ENCODE measurements at regions not wholly inside any gene's neighbourhood (a gene's known extent, or its start where the extent isn't known, plus 50 kb on each side); places are given as distances from the start of the nearest gene placed in this dataset.

DNA sequence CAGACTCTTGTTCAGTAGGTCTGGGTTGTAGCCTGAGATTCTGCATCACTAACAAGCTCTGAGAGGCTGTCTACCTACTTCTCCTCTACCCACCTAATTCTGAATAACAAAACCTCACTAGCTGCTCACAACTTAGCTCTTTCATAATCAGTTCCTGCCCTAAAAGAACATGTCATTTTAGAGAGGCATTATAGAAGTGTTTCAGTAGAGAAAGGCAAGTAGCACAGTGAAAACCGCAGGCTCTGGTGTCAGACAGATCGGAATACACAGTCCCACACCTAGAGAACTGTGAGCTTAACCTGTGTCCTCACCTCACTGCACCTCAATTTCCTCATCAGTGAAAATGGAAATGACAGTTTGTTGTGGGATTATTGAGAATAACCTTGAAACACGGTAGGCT, 1337.6 kb upstream of the TENM4 start:
- TF ChIP-seq POLR2A (IDR thresholded peaks at IDR 0.05) = no peak
- TF ChIP-seq, protein P1, sequence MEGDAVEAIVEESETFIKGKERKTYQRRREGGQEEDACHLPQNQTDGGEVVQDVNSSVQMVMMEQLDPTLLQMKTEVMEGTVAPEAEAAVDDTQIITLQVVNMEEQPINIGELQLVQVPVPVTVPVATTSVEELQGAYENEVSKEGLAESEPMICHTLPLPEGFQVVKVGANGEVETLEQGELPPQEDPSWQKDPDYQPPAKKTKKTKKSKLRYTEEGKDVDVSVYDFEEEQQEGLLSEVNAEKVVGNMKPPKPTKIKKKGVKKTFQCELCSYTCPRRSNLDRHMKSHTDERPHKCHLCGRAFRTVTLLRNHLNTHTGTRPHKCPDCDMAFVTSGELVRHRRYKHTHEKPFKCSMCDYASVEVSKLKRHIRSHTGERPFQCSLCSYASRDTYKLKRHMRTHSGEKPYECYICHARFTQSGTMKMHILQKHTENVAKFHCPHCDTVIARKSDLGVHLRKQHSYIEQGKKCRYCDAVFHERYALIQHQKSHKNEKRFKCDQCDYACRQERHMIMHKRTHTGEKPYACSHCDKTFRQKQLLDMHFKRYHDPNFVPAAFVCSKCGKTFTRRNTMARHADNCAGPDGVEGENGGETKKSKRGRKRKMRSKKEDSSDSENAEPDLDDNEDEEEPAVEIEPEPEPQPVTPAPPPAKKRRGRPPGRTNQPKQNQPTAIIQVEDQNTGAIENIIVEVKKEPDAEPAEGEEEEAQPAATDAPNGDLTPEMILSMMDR (IDR thresholded peaks at IDR 0.05) = no peak
